ENCODE measurements at regions not wholly inside any gene's neighbourhood (a gene's known extent, or its start where the extent isn't known, plus 50 kb on each side); places are given as distances from the start of the nearest gene placed in this dataset.

- Histone ChIP-seq H2AFZ (ENCODE audit: low read length) (no peak overlapping the region), H3K4me2 (ENCODE audit: low read length) (no peak overlapping the region), H3K9me2 (ENCODE audit: insufficient read depth, low read length) (no peaks in the 10 kb centered on the region), H3K79me2 (ENCODE audit: insufficient read depth, low read depth, low read length) (no peaks in the 10 kb centered on the region), H3K36me3 (ENCODE audit: insufficient read depth, low read length) (no peaks in the 10 kb centered on the region), H4K20me1 (ENCODE audit: insufficient read depth, low read length) (no peaks in the 10 kb centered on the region), H3K4me1 (ENCODE audit: insufficient read depth, low read length, poor library complexity, severe bottlenecking) (no peaks in the 10 kb centered on the region), H3K9me3 (ENCODE audit: low read length) (no peaks in the 10 kb centered on the region), H3K4me3 (ENCODE audit: low read depth, low read length, poor library complexity, severe bottlenecking) (no peak overlapping the region), H3K27ac (ENCODE audit: low read depth, low read length, poor library complexity, severe bottlenecking) (no peak overlapping the region)
- ChIA-PET CTCF (ENCODE audit: unreplicated experiment) (no interaction called here), POLR2A (interaction anchor here (0.5 kb wide), 1 partner anchor 1613 kb away, joined by 4 read pairs; no protein-coding TSS in a partner anchor)
- DNase-seq (ENCODE audit: low spot score): no peak
- TF ChIP-seq EZH2phosphoT487 (IDR thresholded peaks at IDR 0.05; ENCODE audit: borderline replicate concordance, low read depth, low read length): no peak
- no peak for TF ChIP-seq CTCF (conservative IDR thresholded peaks at IDR 0.05; ENCODE audit: low read length)
- intact Hi-C loops (cut with micrococcal nuclease; ENCODE audit: unreplicated experiment): no loop called here
- no TSS peak for BruUV-seq (replicated peaks)
These were observed 524.9 kb downstream of the NTRK3 start for GRCh38 chr15:87731630-87732029.

- intact Hi-C loops (cut with micrococcal nuclease; ENCODE audit: unreplicated experiment): no loop called here
- Histone ChIP-seq H3K27ac (ENCODE audit: low read depth, low read length, poor library complexity, severe bottlenecking) (no peak overlapping the region), H3K4me1 (ENCODE audit: insufficient read depth, low read length, poor library complexity, severe bottlenecking) (no peaks in the 10 kb centered on the region), H3K4me3 (ENCODE audit: low read depth, low read length, poor library complexity, severe bottlenecking) (no peak overlapping the region), H3K4me2 (ENCODE audit: low read length) (no peak overlapping the region), H3K9me3 (ENCODE audit: low read length) (no peaks in the 10 kb centered on the region), H2AFZ (ENCODE audit: low read length) (no peak overlapping the region), H3K79me2 (ENCODE audit: insufficient read depth, low read depth, low read length) (no peaks in the 10 kb centered on the region), H4K20me1 (ENCODE audit: insufficient read depth, low read length) (no peaks in the 10 kb centered on the region), H3K9me2 (ENCODE audit: insufficient read depth, low read length) (no peaks in the 10 kb centered on the region), H3K36me3 (ENCODE audit: insufficient read depth, low read length) (no peaks in the 10 kb centered on the region)
- TF ChIP-seq EZH2phosphoT487 (IDR thresholded peaks at IDR 0.05; ENCODE audit: borderline replicate concordance, low read depth, low read length) (no peak), CTCF (conservative IDR thresholded peaks at IDR 0.05; ENCODE audit: low read length) (no peak)
- CTCF ChIA-PET (ENCODE audit: unreplicated experiment): no interaction called here
- POLR2A ChIA-PET: no interaction called here
- BruUV-seq (replicated peaks): no TSS peak
- DNase-seq (ENCODE audit: low spot score): no peak
These were observed 525.8 kb downstream of the NTRK3 start for GRCh38 chr15:87730706-87731105.

GRCh38 chr15:87728998-87729397 is 527.5 kb downstream of the NTRK3 start:
- intact Hi-C loops (cut with micrococcal nuclease; ENCODE audit: unreplicated experiment): no loop called here
- Histone ChIP-seq H3K9me2 (ENCODE audit: insufficient read depth, low read length) (no peaks in the 10 kb centered on the region), H3K79me2 (ENCODE audit: insufficient read depth, low read depth, low read length) (no peaks in the 10 kb centered on the region), H3K4me1 (ENCODE audit: insufficient read depth, low read length, poor library complexity, severe bottlenecking) (no peaks in the 10 kb centered on the region), H2AFZ (ENCODE audit: low read length) (no peak overlapping the region), H3K27ac (ENCODE audit: low read depth, low read length, poor library complexity, severe bottlenecking) (no peak overlapping the region), H3K4me3 (ENCODE audit: low read depth, low read length, poor library complexity, severe bottlenecking) (no peak overlapping the region), H3K9me3 (ENCODE audit: low read length) (no peaks in the 10 kb centered on the region), H3K4me2 (ENCODE audit: low read length) (no peak overlapping the region), H4K20me1 (ENCODE audit: insufficient read depth, low read length) (no peaks in the 10 kb centered on the region), H3K36me3 (ENCODE audit: insufficient read depth, low read length) (no peaks in the 10 kb centered on the region)
- no peak for DNase-seq (ENCODE audit: low spot score)
- ChIA-PET CTCF (ENCODE audit: unreplicated experiment) (no interaction called here), POLR2A (no interaction called here)
- BruUV-seq (replicated peaks): no TSS peak
- TF ChIP-seq CTCF (conservative IDR thresholded peaks at IDR 0.05; ENCODE audit: low read length) (no peak), EZH2phosphoT487 (IDR thresholded peaks at IDR 0.05; ENCODE audit: borderline replicate concordance, low read depth, low read length) (no peak)

All from OCI-LY7 (cell line).